A549 (cell line): ENCODE measurements at regions not wholly inside any gene's neighbourhood (a gene's known extent, or its start where the extent isn't known, plus 50 kb on each side); places are given as distances from the start of the nearest gene placed in this dataset.
"Not testable (repeated sequence)": the region's sequence is repeated elsewhere in the genome, so short reads cannot be mapped to it uniquely, and the experiment has no call there.

ENCODE experiments used
- ATAC-seq, 2 experiments: fragments of 200-7000 bp in 1 of 2; fragments of >200 bp in 1 of 2; cut with Nextera tagmentation in 1 of 2; cut with Tn5 transposase in 1 of 2; 3 replicates each; pipeline versions ENCODE4 v1.8.0 to v1.9.1; 2018 to 2020; ENCODE audit warnings: mild to moderate bottlenecking in 1 of 2, moderate library complexity in 1 of 2
- CTCF ChIA-PET: fragments of 300-600 bp; sonication (Branson Sonifier 250); formaldehyde crosslinking; extraction: SDS; loops from one replicate; lab custom pipeline; 2021; ENCODE audit warnings: antibody characterized with exemption, inconsistent platforms; lab: Yijun Ruan, JAX
- POLR2A ChIA-PET: fragments of 350-600 bp; formaldehyde crosslinking; extraction: SDS; loops from one replicate; lab custom pipeline; 2021; ENCODE audit warnings: antibody characterized with exemption, inconsistent platforms; lab: Yijun Ruan, JAX
- DNase-seq, 2 experiments: peaks; one replicate each; pipeline versions ENCODE4 v3.0.0 to v3.0.0-alpha.2; 2011 to 2016; ENCODE audit warnings: low read depth in 1 of 2, low spot score in 1 of 2
- FAIRE-seq: peaks from 2 replicates; lab custom pipeline; 2011; peaks lifted over from hg19 to GRCh38; lab: Jason Lieb, UNC
- H3K27ac ChIP-seq, 2 experiments: fragments of >200 bp; sonication (Bioruptor Twin); formaldehyde crosslinking; 3 replicates each; pipeline ENCODE4 v1.5.1; 2016 to 2017
- H3K4me1 ChIP-seq: fragments of >200 bp; sonication (Bioruptor Twin); formaldehyde crosslinking; 3 replicates; pipeline ENCODE4 v1.6.1; 2016
- H3K4me2 ChIP-seq: fragments of >200 bp; sonication (Bioruptor Twin); formaldehyde crosslinking; 3 replicates; pipeline ENCODE4 v1.6.1; 2016
- H3K4me3 ChIP-seq: fragments of >200 bp; sonication (Bioruptor Twin); formaldehyde crosslinking; 3 replicates; pipeline ENCODE4 v1.5.1; 2016
- H3K9me3 ChIP-seq: fragments of >200 bp; sonication (Bioruptor Twin); formaldehyde crosslinking; 3 replicates; pipeline ENCODE4 v1.6.1; 2016
- BHLHE40 ChIP-seq: IDR thresholded peaks from 2 replicates; pipeline ENCODE4 v1.6.1; 2012; ENCODE audit warnings: low read depth, low read length, inconsistent platforms
- CBX2 ChIP-seq: fragments of 200-600 bp; sonication (generic); IDR thresholded peaks from 2 replicates; pipeline ENCODE4 v1.6.1; 2016; ENCODE audit warnings: low read depth, mild to moderate bottlenecking, borderline replicate concordance
- FOXS1 ChIP-seq: fragments of 250-450 bp; sonication (Bioruptor Pico); IDR thresholded peaks from 2 replicates; pipeline ENCODE4 v1.5.0; 2020; ENCODE audit warnings: mild to moderate bottlenecking, moderate library complexity
- HDAC2 ChIP-seq: fragments of 200-600 bp; sonication (generic); IDR thresholded peaks from 2 replicates; pipeline ENCODE4 v1.6.1; 2016
- HOXA7 ChIP-seq: fragments of 250-450 bp; sonication (Bioruptor Pico); IDR thresholded peaks from 2 replicates; pipeline ENCODE4 v1.5.0; 2020; ENCODE audit warnings: mild to moderate bottlenecking, moderate library complexity
- HOXB5 ChIP-seq: fragments of 250-450 bp; sonication (Bioruptor Pico); IDR thresholded peaks from 2 replicates; pipeline ENCODE4 v1.5.0; 2020; ENCODE audit warnings: mild to moderate bottlenecking, moderate library complexity
- JUN ChIP-seq, 2 experiments: fragments of >200 bp; sonication (Bioruptor Twin); formaldehyde crosslinking; IDR thresholded peaks; 2 replicates in 1 of 2; 3 replicates in 1 of 2; pipeline ENCODE4 v1.6.1; 2016 to 2017
- JUNB ChIP-seq: fragments of >200 bp; sonication (Bioruptor Twin); formaldehyde crosslinking; IDR thresholded peaks from 2 replicates; pipeline ENCODE4 v1.6.1; 2016
- KDM1A ChIP-seq: fragments of 200-600 bp; sonication (generic); IDR thresholded peaks from 2 replicates; pipeline ENCODE4 v1.6.1; 2016; ENCODE audit warnings: low read depth, mild to moderate bottlenecking
- KDM5A ChIP-seq: fragments of 200-600 bp; sonication (generic); IDR thresholded peaks from 2 replicates; pipeline ENCODE4 v1.6.1; 2016; ENCODE audit warnings: antibody characterized with exemption, mild to moderate bottlenecking
- MYC ChIP-seq: IDR thresholded peaks from 2 replicates; pipeline ENCODE4 v1.6.1; 2012; ENCODE audit warnings: mild to moderate bottlenecking, inconsistent platforms, low read length, improper control_type of control experiment, borderline replicate concordance
- POLR2A ChIP-seq: IDR thresholded peaks from 2 replicates; pipeline ENCODE4 v1.6.1; 2012; ENCODE audit warnings: mild to moderate bottlenecking, low read length
- RFX5 ChIP-seq: fragments of 450-650 bp; IDR thresholded peaks from 2 replicates; pipeline ENCODE4 v1.7.1; 2014; ENCODE audit warnings: antibody characterized with exemption, mild to moderate bottlenecking, moderate library complexity
- ZNF302 ChIP-seq: fragments of 250-450 bp; sonication (Bioruptor Pico); IDR thresholded peaks from 2 replicates; pipeline ENCODE4 v1.9.0; 2021; ENCODE audit warnings: inconsistent platforms, mild to moderate bottlenecking, moderate library complexity
- WGBS: methylation state at CpG from one replicate; pipeline ENCODE4 v1.1.6; 2017; ENCODE audit errors: missing lambda C conversion rate; 5-methylcytosine and 5-hydroxymethylcytosine counted together
- TF ChIP-seq, protein P1 (sequence below): fragments of 450-650 bp; IDR thresholded peaks from 2 replicates; pipeline ENCODE4 v1.6.1; 2014; ENCODE audit warnings: antibody characterized with exemption
- TF ChIP-seq, protein P2 (sequence below): fragments of 200-600 bp; sonication (generic); IDR thresholded peaks from 2 replicates; pipeline ENCODE4 v1.6.1; 2016; ENCODE audit warnings: antibody characterized with exemption, mild to moderate bottlenecking, moderate library complexity
- TF ChIP-seq, protein P3 (sequence below): fragments of 250-450 bp; sonication (Bioruptor Pico); IDR thresholded peaks from 2 replicates; pipeline ENCODE4 v1.5.0; 2020; ENCODE audit warnings: low read depth, mild to moderate bottlenecking, moderate library complexity
- TF ChIP-seq, protein P4 (sequence below): fragments of 250-450 bp; sonication (Bioruptor Pico); IDR thresholded peaks from 2 replicates; pipeline ENCODE4 v1.5.0; 2021; ENCODE audit warnings: mild to moderate bottlenecking, moderate library complexity, borderline replicate concordance

DNA sequence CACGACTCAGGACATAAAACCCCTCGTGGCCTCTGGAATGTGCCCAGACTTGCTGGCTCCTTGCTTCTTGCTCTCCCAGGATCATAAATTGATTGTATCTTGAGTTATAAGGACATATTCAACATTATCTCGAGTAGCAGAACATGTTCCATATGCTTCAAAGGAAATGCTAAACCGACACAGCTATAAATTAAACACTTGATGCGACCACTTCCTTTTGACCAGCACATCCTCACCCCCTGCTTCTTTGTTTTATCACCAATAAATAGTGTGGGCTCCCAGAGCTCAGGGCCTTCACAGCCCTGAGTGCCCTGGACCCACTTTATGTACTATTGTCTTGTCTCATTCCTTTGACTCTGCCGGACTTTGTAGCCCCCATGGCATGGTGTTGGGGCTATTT, 157.0 kb upstream of the PABPC3 start:
- DNase-seq (no peak), FAIRE-seq (no peak), ATAC-seq (no peak)
- no peak overlapping the region for H3K27ac ChIP-seq
- CTCF ChIA-PET: no interaction called here
- TF ChIP-seq KDM5A (no peak), HDAC2 (no peak), POLR2A (no peak), BHLHE40 (no peak), RFX5 (no peak), ZNF302 (no peak), JUNB (no peak), CBX2 (no peak), JUN (IDR thresholded peaks at IDR 0.05) (no peak), FOXS1 (no peak), MYC (no peak), HOXB5 (no peak), KDM1A (no peak), HOXA7 (no peak)
- TF ChIP-seq, protein P1, sequence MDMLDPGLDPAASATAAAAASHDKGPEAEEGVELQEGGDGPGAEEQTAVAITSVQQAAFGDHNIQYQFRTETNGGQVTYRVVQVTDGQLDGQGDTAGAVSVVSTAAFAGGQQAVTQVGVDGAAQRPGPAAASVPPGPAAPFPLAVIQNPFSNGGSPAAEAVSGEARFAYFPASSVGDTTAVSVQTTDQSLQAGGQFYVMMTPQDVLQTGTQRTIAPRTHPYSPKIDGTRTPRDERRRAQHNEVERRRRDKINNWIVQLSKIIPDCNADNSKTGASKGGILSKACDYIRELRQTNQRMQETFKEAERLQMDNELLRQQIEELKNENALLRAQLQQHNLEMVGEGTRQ: no peak
- TF ChIP-seq, protein P2, sequence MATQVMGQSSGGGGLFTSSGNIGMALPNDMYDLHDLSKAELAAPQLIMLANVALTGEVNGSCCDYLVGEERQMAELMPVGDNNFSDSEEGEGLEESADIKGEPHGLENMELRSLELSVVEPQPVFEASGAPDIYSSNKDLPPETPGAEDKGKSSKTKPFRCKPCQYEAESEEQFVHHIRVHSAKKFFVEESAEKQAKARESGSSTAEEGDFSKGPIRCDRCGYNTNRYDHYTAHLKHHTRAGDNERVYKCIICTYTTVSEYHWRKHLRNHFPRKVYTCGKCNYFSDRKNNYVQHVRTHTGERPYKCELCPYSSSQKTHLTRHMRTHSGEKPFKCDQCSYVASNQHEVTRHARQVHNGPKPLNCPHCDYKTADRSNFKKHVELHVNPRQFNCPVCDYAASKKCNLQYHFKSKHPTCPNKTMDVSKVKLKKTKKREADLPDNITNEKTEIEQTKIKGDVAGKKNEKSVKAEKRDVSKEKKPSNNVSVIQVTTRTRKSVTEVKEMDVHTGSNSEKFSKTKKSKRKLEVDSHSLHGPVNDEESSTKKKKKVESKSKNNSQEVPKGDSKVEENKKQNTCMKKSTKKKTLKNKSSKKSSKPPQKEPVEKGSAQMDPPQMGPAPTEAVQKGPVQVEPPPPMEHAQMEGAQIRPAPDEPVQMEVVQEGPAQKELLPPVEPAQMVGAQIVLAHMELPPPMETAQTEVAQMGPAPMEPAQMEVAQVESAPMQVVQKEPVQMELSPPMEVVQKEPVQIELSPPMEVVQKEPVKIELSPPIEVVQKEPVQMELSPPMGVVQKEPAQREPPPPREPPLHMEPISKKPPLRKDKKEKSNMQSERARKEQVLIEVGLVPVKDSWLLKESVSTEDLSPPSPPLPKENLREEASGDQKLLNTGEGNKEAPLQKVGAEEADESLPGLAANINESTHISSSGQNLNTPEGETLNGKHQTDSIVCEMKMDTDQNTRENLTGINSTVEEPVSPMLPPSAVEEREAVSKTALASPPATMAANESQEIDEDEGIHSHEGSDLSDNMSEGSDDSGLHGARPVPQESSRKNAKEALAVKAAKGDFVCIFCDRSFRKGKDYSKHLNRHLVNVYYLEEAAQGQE: no peak
- TF ChIP-seq, protein P3, sequence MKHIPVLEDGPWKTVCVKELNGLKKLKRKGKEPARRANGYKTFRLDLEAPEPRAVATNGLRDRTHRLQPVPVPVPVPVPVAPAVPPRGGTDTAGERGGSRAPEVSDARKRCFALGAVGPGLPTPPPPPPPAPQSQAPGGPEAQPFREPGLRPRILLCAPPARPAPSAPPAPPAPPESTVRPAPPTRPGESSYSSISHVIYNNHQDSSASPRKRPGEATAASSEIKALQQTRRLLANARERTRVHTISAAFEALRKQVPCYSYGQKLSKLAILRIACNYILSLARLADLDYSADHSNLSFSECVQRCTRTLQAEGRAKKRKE (CRISPR knock-in tag): no peak
- TF ChIP-seq, protein P4, sequence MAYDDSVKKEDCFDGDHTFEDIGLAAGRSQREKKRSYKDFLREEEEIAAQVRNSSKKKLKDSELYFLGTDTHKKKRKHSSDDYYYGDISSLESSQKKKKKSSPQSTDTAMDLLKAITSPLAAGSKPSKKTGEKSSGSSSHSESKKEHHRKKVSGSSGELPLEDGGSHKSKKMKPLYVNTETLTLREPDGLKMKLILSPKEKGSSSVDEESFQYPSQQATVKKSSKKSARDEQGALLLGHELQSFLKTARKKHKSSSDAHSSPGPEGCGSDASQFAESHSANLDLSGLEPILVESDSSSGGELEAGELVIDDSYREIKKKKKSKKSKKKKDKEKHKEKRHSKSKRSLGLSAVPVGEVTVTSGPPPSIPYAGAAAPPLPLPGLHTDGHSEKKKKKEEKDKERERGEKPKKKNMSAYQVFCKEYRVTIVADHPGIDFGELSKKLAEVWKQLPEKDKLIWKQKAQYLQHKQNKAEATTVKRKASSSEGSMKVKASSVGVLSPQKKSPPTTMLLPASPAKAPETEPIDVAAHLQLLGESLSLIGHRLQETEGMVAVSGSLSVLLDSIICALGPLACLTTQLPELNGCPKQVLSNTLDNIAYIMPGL (CRISPR knock-in tag): no peak
- no peaks in the 10 kb centered on the region for H3K4me1 ChIP-seq
- POLR2A ChIA-PET: no interaction called here
- WGBS: 33% methylated on average over 3 of the region's 6 CpGs
- no peaks in the 10 kb centered on the region for H3K9me3 ChIP-seq
- H3K4me2 ChIP-seq: no peak overlapping the region
- no peak overlapping the region for H3K4me3 ChIP-seq

DNA sequence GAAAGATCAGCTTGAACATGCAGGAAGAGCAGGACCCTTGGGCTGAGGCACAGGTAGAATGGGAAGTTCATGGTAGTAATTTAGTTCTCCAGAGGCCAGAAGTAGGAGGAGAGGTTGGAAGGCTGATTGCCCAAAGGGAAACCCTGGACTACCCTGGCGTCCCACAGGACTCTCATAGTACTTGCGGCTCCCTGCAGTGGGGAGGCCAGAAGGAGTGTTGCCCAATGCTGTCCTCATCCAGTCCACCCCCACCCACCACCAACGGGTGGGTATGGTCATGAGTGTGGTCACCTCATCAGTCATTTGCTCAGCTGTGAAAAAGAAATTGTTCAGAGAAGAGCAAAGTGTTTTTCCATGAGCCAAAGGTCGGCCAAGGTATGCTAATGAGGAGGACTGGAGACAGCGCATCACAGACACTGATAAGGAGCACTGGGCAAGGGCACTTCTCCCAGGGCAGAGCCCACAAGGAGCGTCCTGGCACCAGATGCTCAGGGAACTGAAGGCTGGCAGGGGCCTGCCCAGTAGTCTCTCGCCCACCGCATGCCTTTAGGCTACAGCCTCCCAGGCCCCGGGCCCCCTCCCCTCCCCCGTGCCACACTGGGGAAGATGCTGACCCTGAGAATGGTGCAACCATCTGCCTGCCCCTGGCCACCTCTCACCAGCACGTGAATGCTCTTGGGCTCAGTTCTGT, 154.8 kb upstream of the PABPC3 start:
- FAIRE-seq, POLR2A ChIA-PET: not testable (repeated sequence)

More for the DNA sequence above, 154.8 kb upstream of the PABPC3 start:
- CTCF ChIA-PET, H3K4me3 ChIP-seq, DNase-seq, H3K4me2 ChIP-seq, ATAC-seq, H3K27ac ChIP-seq, H3K9me3 ChIP-seq, H3K4me1 ChIP-seq: not testable (repeated sequence)
- 64% methylated on average over 5 of the region's 11 CpGs for WGBS
